ENCODE measurements at regions not wholly inside any gene's neighbourhood (a gene's known extent, or its start where the extent isn't known, plus 50 kb on each side); places are given as distances from the start of the nearest gene placed in this dataset.
"Not testable (repeated sequence)": the region's sequence is repeated elsewhere in the genome, so short reads cannot be mapped to it uniquely, and the experiment has no call there.

DNA sequence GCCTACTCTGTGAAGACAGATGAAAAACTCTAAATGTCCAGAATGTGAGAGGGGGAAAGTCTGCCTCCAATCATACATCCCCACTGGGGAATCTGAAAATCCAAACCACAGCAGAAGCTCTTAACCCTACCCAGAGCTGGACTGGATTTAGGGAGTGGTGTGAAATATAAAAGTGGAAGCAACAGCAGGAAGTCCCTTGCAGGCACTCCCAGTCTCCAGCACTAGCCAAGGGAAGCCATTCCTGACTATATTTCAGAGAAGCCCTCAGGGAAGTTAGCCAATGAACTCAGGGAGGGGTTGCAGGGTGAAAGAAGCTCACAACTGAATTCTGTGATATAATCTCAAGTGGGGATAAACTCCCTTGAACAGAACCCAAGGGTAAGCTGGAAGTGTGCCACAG, 51.5 kb downstream of the CRPPA start:
- no peak for DNase-seq

DNA sequence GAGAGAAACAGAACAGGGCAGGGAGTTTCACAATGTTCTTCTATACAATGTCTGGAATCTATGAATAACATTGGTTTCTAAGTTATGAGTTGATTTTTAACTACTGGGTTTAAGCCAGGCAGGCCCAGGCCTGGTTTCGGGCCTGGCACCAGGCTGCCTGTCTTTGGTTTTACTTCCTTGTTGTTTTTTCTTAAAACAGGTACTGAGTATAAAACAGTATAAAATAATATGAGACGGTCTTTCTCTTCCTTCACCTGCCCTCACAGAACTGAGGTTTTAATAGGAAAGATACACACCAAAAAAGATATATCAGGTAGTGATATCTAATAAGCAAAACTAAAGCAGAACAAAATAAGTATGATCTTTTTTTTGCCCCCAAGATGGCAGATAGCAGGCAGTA, 52.0 kb downstream of the CRPPA start:
- DNase-seq: not testable (repeated sequence)

DNA sequence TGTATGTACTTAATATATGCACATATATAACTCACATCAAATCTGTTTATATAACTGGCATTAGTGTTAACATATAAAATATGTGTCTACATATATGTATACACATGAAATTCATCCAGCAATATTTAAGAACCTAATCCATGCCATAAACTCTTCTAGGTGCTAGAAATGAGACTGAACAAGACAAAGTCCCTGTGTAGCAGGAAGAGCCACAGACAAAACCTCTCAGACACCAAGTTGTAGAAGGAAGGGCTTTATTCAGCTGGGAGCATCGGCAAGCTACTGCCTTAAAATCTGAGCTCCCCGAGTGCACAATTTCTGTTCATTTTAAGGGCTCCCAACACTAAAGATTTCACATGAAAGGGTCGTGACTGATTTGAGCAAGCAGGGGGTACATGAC, 52.5 kb downstream of the CRPPA start:
- no peak for DNase-seq

DNA sequence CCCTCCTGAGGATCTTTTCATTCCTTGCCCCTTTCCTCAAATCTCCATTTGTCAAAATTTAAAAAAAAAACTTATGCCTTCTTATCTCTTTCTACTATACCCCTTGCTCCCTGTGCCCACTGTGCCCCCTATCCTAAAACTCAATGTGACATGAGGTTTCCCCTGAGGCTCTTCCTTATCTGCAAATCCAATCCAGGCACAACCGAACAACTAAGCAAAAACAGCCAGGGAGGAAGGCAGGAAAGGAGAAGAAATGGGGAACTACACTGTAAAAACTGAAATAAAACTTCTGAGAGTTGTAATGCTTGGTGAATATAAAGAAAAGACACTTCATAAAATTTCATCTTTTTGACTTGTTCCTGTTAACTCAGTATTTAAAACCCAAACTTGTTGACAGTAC, 54.2 kb downstream of the CRPPA start:
- no peak for DNase-seq

DNA sequence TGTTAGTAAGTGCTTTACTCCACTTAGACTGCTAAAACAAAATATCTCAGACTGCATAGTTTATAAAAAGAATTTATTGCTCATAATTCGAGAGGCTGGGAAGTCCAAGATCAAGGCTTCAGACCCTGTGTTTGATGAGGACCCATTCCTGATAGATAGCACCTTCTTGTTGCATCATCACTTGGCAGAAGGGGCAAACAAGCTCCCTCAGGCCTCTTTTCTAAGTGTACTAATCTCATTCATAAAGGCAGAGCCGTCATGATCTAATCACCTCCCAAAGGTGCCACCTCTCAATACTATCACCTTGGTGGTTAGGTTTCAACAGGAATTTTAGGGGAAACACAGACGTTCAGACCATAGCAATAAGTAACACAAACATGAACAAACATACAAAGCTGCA, 55.4 kb downstream of the CRPPA start:
- DNase-seq: no peak

DNA sequence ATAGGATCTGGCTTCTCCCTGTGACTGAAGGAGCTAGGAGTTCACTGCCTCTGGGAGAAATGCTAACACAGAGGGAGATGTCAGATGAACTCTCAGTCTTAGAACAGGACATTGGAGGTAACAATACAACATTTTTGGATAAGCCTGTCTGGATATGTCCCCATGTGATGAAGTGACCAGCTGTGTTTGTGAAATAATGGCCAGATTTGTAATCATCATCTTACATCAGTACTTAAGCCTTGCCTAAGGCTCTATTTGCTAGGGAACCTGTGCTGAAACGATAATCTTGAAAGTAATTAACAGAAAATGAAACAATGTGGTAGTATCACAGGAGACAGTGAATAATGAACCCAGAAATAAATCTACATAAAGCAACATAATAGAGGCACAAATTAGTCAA, 56.2 kb downstream of the CRPPA start:
- DNase-seq: no peak

DNA sequence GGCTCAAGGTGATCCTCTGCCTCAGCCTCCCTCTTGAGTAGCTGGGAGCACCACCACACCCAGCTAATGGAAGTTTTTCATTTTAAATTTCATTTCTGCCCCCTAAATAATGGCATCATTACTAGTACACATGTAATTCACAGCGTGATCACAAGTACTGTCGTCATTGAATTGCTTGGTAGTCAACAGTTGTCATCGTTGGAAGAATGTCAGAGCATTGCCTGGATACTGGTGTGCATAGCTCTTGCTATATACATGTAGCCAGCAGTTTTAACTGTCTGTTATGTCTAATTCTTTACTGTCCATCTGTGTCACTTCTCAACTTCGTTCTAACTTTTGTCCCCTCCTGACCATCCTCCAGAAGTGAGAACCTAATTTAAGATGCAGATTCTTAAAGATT, 62.1 kb downstream of the CRPPA start:
- peak; percentile 46 to 55 for DNase-seq

DNA sequence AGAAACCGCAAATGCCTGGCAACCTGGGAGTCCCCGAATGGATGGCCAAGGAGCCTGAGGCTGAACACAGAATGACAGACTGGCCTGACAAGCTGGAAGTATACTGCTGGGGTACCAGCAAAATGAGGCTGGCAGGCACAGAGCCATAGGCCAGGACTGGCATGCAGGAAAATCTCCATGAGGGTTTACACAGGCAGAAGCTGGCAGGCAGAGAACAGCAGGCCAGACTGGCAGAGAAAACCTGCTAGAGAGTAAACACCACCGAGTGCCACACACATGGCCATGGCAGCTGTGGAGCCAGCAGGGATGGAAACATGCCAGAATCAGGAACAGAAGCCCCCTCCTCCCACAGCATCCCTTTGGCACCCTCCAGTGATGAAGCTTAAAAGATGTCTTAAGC, 63.4 kb downstream of the CRPPA start:
- peak; percentile 90 to 95 for DNase-seq

DNA sequence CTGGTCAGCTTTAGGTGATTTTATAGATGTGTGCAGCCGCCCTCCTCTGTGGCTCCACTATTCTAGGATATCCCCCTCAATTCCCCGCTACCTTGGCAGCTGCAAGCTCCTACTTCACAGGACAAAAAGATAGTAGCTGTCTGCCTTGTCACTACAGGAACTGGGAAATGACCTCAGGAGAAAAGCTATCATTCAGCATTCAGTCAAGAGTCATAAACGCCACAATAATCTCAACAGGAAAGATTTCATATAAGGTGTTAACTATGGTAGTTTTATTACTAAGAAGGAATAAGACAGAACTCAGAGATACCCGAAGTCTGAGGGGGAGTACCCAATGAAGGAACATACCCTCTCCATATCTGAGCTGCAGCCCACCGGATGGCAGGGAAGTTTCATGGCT, 63.9 kb downstream of the CRPPA start:
- no peak for DNase-seq

DNA sequence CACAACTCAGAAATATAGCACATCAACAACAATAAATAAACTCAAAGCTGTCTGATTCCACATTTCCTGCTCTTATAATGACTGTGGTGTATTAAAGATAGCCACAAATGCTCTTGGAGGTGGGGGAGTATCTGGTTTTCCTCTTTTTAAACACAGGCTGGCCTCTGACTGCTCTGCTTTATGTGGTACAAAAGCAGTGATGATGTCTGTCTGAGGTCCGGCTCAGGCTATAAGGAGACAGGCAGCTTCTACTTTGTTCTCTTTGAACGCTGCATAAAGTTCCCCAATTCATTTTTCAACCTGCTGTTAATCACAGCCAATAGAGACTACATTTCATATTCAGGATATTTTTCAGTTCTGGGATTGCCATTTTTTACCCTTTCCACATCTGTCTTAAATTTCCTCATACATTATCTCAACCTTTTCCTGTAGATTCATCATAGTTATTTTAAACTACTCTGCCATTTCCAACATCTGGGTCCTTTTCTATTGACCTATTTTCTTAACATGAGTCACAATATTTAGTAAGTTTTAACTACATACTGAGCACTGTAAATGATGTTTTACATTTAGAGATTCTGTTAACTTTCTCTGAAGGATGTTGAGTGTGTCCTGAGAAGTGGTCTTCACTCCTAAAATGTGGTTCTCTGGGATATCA, 64.9 kb downstream of the CRPPA start:
- DNase-seq: no peak

DNA sequence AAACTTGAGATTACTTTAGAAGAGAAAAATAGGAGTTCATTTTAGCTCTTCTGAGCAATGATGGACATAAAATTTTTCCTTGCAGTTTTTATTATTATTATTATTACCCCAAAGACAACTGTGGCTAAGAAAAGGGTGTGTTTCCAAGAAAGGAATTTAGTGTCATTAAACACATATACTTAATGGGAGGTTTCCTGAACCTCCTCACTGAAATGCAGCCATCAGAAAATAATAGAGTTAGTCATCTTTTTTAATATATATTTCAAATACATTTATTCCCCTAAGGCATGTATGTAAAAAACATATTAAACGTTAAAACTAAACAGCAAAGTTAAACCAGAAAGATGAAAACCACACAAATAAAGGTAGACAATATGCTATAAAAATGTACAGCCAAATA, 66.8 kb downstream of the CRPPA start:
- no peak for DNase-seq

DNA sequence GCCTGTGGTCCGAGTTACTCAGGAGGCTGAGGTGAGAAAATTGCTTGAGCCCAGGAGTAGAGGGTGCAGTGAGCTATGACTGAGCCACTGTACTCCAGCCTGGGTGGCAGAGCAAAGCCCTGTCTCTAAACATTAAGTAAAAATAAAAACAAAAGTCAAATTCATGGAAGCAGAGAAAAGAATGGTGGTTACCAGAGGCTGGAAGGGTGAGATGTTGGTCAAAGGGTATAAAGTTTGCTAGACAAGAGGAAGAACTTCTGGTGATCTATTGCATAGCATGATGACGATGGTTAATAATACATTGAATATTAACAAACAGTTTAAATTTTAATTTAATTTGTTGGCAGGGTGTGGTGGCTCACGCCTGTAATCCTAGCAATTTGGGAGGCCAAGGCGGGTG, 68.1 kb downstream of the CRPPA start:
- no peak for DNase-seq

DNA sequence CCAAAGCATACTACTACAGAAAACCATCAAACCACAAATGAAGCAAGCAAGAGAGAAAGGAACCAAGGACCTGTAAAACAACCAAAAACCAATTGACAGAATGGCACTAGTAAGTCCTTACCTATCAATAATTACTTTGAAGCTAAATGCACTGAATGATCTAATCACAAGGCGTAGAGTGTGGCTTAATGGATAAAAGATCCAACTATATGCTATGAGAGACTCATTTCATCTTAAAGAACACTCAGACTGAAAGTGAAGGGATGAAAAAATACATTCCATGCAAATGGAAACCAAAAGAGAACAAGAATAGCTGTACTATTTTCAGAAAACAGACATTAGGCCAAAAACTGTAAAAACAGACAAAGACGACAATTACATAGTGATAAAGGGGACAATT, 70.7 kb downstream of the CRPPA start:
- no peak for DNase-seq

DNA sequence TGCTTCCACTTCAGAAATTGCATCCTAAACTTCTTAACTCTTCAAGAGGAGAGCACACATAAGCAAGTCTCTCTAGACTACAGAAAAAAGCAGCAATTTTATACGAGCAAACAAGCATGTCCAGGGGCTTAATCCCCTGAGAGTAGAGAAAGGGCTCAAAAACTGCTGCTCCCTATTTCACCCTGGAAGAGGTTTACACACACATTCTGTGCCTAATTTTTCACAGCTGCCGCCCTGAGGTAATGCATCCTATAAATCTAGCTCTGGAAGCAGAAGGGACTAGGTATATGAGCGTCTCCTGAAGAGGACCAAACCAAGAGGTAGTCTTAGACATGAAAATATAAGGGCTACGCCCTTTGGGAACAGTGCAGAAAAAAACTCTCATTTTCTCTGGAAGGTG, 73.1 kb downstream of the CRPPA start:
- DNase-seq: no peak

DNA sequence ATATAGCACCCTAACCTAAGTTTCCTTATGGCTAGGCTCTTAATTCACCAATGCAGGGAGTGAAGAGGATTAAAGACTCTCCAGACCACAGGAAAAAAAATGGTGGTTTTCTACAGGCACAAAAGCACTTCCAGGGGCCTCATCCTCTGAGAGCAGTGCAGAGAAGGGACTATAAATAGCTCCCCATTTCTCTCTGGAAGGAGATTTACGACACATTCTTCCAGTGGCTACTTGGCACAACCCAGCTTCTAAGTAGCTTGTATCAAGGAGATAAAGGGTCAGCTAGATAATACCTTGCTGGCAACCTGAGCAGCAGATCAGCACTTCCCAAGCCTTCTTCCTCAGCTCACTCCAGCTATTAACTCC, 73.5 kb downstream of the CRPPA start:
- no peak for DNase-seq

DNA sequence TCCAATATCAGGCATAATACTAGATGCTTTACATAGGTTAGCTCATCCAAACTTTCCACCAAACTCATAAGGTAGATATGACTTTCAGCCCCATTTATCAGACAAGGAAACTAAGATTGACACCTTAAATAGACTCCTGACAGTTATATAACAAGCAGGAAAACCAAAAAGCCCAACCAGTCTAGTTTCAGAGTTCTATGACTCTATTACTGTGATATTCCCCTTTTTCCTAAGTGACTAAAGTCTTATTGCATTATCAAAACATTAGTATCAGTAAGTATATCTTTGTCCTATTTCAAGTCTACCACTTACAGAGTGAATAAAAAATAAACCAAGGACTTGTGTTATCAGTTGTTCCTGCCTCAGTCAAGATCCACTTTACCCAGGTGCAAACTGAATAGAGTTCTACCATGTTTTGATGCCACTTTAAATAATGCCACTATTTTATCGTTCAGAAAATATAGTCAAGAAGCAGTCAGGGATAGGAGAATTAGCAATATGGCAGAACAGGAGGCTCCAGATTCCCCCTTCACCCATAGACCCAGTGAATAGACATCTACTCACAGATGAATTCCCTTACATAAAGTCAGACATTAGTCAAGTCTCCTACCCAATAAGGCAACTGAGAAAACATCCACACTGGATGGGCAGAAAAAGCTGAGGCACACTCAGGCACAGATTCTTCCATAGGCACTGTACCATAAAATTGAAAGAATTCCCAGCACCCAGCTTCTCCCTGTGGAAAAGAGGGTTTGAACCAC, 74.1 kb downstream of the CRPPA start:
- DNase-seq: no peak

DNA sequence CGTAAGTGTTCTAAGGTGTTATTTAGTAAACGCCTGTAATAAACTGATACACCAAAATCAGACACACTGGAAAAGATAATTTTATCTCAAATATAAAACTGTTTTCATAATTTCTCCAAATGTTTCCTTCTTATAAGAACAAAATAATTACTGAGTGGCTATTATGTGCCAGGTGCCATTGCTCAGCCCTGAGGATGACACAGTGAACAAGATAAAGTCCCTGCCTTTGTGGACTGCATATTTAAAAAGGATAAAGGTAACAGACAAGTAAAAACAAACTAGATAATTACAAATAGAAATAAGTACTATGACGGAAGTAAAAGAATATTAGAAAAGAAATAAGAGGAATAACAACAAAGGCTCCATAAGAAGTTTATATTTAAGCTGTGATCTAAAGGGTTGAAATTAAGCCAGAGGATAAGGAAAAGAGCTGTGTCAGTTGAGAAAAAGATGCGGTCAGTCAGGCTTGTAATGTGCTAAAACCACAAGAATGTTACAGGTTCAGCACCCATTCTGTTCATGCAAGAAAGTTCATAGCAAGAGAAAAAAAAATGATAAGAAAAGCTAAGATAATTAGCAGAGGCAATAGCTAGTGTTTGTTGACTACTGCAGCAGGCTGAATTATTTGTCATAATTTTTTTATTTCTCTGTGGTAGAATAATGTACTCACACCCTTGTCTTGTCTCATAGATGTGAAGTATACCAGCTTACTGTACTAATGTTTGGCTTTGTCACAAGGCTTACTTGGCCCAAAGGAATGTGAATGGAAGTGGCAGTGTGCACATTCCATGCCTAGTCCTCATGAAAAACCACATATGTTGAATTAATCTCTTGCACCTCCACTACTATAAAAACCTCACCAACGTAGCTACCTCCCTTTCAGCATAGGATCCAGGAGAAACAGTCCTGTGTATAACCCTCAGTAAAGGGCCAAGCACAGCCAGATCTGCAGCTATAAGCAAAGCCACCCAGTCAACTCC, 75.1 kb downstream of the CRPPA start:
- DNase-seq: no peak

DNA sequence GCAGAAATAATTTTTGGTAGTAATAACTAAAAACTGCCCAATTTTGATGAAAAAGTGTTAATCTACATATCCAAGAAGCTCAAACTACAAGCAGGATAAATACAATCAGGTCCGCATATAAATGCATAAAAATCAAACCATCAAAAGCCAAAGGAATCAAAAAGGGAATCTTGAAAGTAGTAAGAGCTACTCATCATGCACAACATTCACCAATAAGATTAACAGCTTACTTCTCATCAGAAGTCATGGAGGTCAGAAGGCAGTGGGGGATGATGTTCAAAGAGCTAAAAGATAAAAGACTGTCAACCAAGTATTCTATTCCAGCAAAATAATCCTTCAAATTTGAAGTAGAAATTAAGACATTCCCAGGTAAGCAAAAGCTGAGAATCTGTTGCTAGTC, 76.4 kb downstream of the CRPPA start:
- no peak for DNase-seq

DNA sequence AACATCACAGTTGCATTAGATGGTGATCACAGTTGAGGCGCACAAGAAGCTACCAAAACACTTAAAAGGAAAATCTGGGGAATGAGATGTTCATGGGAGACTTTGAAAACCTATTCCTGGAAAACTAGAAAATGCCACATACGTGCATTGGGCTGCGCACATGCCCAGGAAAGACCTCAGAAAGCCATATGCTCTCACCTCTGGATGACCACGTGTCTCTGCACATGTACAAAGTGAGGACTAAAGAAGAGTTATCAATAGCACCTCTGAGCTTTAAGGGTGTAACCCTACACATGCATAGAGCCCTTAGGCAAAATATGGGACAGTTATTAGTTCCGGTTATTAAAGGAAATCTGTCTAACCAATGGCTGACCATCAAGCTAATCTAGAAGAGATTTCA, 77.7 kb downstream of the CRPPA start:
- DNase-seq: no peak

DNA sequence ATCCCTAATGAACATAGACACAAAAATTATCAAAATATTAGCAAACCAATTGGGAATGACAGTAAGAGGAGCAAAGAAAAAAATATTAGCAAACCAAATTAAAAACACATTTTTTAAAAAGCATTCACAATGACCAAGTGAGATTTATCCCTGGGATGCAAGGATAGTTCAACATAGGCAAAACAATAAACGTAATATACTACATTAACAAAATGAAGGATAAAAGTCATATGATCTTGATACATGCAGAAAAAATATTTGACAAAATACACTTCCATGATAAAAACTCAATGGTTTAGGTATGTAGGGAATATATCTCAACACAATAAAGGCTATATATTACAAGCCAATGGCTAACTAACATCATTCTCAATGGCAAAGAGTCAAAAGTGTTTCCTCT, 83.3 kb downstream of the CRPPA start:
- DNase-seq: no peak

DNA sequence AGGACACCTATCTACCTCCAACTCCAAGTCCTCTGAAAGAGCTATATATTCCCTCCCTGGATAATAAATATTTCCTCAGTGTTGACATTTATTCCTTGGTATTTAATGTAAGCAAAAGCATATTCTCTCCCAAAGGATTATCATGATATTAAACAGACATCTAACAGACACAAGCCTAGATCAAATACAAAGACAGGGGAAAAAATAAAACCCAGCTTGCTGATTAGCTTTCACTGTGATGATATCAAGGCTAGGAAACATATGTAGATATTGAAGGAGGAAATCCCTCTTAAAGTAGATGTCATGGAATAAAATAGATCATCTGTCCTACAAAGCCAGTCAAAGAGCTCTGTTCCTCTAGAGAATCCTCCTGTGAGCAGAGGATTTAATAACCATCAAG, 95.2 kb downstream of the CRPPA start:
- no peak for DNase-seq

DNA sequence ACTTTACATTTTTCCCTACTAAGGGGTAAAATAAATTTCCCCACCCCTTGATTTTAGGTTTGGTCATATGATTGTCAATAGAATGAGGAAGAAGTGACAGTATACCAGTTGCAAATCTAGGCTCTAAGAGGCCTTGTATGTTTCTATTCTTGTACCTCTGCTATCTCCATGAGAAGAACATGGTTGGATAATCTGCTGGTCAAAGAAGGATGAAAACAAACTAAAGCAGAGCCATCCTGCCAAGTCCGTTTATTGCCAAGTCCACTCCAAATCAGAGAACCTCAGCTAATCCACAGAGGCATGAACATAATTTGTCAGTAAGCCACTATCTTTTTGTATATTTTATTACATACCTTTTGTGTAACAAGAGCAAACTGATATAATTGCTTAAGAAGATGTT, 98.0 kb downstream of the CRPPA start:
- no peak for DNase-seq

DNA sequence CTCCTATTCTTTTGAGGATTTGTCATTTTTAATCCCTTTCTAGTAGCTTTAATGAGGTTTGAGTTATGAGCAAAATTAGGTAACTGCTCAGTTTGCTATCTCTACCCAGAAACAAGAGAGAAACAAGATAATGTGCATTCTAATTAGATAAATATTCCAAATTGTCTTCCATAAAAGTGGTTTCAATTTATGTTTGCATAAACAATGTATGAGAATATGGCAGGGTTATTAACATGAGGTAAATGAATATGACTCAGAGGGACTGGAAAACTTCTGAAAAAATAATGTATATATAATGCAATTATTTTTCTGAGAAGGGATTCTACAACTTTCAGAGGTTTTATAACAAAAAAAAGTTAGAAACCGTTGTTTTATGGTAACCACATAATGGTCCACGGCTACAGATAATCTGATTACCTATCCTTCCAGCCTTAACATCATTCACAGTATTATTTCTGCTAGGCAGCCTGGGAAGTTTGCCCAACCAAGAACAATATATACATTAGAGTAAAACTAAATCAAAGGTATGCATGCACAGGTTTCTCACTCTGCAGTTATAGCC, 101.2 kb downstream of the CRPPA start:
- no peak for DNase-seq

Data from NCI-H446 (cell line).